Iris pigment epithelial cell (primary cell): ENCODE measurements at regions not wholly inside any gene's neighbourhood (a gene's known extent, or its start where the extent isn't known, plus 50 kb on each side); places are given as distances from the start of the nearest gene placed in this dataset.
"Not testable (repeated sequence)": the region's sequence is repeated elsewhere in the genome, so short reads cannot be mapped to it uniquely, and the experiment has no call there.

Source experiments
- DNase-seq: peaks from one replicate; pipeline ENCODE4 v3.0.0-alpha.2; 2011; ENCODE audit warnings: low read depth

- no peak for DNase-seq
These were observed 1692.2 kb downstream of the HACE1 start for GRCh38 chr6:103167345-103168071.

DNA sequence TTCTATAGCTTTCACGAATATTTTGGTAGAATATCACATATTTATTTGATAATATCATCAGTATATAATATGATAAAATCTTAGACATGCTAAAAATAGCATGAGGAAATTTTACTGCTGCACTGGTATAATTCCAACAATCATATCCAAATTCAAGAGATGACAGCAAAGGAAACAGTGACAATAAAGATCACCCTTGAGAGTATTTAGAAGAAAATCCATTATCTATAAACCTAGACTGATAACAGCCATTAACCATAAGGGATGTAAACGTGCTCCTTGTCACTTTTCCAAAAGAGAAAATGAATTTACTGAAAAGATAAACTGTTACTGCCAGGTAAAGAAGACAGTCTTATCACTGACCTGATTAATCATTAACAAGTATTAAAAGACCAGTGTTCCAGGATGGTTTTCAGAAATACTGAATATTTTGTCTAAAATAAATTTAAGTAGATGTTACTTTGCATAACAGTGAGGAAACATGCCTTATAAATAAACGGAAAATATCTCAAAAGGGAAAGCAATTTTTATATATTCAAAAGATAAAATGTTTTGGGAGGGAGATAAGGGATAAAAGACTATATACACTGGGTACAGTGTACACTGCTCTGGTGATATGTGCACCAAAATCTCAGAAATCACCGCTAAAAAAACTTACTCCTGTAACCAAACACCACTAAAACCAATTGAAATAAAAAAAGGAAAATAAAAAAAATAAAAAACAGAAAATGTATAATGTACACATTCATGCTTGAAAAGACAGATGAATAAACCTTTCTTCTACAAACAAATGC is 1704.7 kb downstream of the HACE1 start:
- DNase-seq: no peak

- DNase-seq: no peak
These were observed 1706.7 kb downstream of the HACE1 start for GRCh38 chr6:103153016-103153415.

DNA sequence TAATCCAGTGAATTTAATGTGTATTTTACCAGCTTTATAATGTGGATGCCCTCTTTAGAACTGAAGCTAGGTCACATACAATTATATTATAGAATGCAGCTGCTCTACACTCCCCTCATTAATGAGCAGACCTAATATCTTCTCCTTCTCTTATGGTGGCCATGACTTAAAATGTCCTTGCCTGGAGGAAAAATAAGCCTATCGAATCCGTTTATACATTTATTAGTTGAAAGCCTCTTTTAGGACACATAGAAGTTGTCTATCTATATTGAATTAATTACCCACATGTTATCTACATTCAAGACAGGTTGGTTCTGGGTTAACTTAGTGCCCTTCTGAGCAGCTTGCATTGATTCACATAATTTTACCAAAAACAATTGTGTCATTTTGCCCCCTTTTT is 1716.8 kb downstream of the HACE1 start:
- no peak for DNase-seq

GRCh38 chr6:103140308-103141027 is 1719.3 kb downstream of the HACE1 start:
- no peak for DNase-seq

- DNase-seq: no peak
These were observed 1720.3 kb downstream of the HACE1 start for GRCh38 chr6:103139377-103139776.

DNA sequence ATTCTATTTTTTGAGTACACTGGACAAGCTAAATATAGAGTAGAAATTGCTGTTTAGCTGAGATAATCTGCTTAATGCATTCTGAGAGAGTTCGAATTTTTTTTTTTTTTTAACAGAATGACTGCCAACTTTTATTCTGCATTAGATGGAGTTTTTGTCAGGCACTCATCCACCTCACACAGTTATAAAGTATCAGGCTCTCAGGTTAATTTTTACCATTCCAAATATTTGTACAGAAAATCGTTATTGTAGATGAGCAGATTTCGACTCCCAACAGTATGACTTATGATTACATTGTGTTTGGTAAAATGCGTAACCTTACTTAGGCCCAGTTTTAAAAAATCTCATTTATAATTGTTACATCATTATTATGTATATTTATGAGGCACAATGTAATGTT is 1731.0 kb downstream of the GRIK2 start:
- DNase-seq: no peak

GRCh38 chr6:103122766-103123601 is 1729.5 kb downstream of the GRIK2 start:
- peak; percentile 38 for DNase-seq

GRCh38 chr6:103119056-103119455 is 1725.5 kb downstream of the GRIK2 start:
- DNase-seq: no peak

DNA sequence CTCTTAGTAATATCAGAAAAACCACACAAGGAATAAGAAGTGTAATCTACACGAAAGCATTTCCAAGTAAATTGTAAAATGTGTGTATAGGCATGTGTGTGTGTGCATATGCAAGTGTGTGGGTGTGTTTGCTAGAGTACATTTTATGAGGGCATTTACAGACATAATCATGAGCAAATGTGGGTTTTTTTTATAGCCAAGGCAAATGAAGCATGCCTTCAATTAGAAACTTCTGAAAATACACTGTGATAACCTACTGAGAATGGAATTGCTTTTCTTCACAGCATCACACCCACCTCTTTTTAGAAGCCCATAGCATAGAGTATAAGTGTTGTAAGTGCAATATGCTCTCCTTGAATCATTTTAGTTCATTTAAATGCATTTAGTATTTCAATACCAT is 1721.1 kb downstream of the GRIK2 start:
- DNase-seq: no peak

GRCh38 chr6:103113416-103113815 is 1719.9 kb downstream of the GRIK2 start:
- no peak for DNase-seq

- DNase-seq: no peak
These were observed 1714.5 kb downstream of the GRIK2 start for GRCh38 chr6:103107985-103108384.

- no peak for DNase-seq
These were observed 1712.2 kb downstream of the GRIK2 start for GRCh38 chr6:103105686-103106085.

DNA sequence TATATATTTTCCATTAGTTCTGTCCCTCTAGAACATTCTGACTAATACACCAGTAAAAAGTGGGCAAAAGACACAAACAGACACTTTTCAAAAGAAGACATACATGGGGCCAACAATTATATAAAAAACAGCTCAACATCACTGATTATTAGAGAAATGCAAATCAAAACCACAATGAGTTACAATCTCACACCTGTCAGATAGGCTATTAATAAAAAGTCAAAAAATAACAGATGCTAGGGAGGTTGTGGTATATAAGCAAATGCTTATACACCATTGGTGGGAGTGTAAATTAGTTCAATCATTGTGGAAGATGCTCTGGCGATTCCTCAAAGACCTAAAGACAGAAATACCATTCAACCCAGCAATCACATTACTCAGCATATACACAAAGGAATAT is 1707.8 kb downstream of the GRIK2 start:
- DNase-seq: no peak

DNA sequence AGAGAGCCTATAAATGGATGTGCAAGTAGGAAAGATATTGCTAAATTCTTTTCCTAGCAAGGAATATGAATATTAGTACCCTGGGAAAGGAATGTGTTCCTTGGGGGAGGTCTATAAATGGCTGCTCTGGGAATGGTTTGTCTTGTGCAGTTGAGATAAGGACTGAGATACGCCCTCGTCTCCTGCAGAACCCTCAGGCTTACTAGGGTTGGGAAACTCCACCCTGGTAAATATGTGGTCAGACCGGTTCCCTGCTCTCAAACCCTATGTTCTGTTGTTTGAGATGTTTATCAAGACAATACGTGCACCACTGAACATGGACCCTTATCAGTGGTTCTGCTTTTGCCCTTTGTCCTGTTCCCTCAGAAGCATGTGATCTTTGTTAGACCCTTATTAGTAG is 1698.9 kb downstream of the GRIK2 start:
- DNase-seq: not testable (repeated sequence)

GRCh38 chr6:103085801-103086200 is 1692.3 kb downstream of the GRIK2 start:
- no peak for DNase-seq

- DNase-seq: no peak
These were observed 1688.5 kb downstream of the GRIK2 start for GRCh38 chr6:103081876-103082630.

DNA sequence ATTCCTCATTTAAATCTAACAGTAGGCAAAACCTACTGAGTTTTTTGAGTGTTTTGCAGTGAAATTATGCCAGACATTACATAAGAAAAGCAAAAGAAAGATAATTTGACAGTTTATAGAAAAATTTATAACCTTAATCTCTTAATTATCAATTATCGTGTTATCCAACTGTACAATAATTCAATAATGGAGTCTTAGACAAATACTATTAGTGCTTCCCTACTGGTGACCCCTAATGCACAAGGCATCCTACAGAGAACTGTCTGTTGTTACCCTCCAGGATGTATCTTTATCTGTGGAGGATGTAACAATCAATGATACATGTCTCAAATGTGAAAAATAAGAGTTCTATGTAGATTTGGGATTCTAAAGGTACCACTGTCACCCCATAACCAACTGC is 1687.6 kb downstream of the GRIK2 start:
- no peak for DNase-seq

DNA sequence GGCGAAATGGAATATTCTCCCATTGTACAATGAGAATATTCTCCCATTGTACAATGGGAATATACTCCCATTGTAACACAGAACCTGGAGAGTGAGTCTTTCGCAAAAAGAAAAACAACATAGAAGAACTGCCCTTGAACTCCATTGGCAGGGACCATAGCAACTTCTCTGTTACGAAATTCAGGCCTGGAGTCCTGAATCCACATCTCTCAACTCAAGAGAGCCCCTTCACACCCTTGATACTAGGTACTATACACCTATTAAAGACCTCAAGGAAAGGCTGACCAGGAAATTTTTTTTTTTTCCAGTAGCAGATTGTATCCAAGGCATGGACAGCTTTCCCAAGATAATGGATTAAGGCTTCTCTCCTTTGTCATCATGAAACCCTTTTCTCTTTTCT is 1687.0 kb downstream of the GRIK2 start:
- DNase-seq: no peak

DNA sequence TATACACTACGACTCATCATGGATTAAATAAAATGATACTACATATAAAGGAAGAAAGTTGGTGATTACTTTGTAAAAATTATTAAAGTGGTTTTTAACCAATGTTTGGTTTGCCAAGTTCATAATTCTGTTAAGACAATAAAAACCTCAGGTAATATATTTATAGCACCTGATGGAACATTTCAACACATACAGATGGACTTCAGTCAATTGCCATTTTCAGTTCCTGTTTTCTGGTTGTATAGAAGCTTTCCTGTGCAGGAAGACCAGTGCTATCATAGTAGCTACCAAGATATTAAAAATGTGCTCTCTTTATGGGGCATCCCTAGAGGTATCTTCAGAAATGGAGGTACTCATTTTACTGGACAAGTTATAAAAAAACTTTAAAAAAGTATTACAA is 1686.4 kb downstream of the GRIK2 start:
- DNase-seq: no peak

DNA sequence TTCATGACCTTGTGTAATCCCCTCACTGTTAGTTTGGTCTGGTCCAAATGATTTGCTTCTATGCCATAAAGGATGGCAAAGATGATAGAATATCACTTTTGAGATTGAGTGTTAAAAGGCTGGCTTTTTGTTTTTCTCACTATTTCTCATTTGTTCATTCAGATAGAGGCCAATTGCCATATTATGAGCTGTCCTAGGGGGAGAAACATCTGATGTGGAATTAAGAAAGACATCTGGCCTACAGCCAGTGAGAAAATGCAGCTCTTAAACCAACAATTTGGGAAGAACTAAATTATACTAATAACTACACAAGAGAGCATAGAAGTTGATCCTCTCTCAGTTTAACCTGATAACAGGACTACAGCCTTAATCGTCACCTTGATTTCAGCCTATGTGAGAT is 1668.6 kb downstream of the GRIK2 start:
- DNase-seq: no peak
